Activated naive CD8-positive, alpha-beta T cell treated with anti-CD3 and anti-CD28 coated beads, Interleukin-2, amount 10 ng/mL, durations not matched to agents 7 days and 5 days (primary cell): ENCODE measurements at regions not wholly inside any gene's neighbourhood (a gene's known extent, or its start where the extent isn't known, plus 50 kb on each side); places are given as distances from the start of the nearest gene placed in this dataset.
"Not testable (repeated sequence)": the region's sequence is repeated elsewhere in the genome, so short reads cannot be mapped to it uniquely, and the experiment has no call there.

ENCODE experiments used
- ATAC-seq: fragments of 150-1000 bp; cut with Tn5 transposase; one replicate; pipeline ENCODE4 v1.10.0; 2021; ENCODE audit warnings: low read depth, moderate library complexity
- POLR2A ChIA-PET: fragments of 350-600 bp; sonication (Branson Sonifier 250); formaldehyde crosslinking; loops from one replicate; lab custom pipeline; 2021; ENCODE audit warnings: antibody characterized with exemption; lab: Charles Lee
- DNase-seq: peaks from one replicate; pipeline ENCODE4 v3.0.0; 2021
- H3K27ac Mint-ChIP-seq: one replicate; pipeline ENCODE4 v1.8.0; 2022; ENCODE audit warnings: mild to moderate bottlenecking, mixed read lengths
- H3K27me3 Mint-ChIP-seq: one replicate; pipeline ENCODE4 v1.8.0; 2022; ENCODE audit warnings: mild to moderate bottlenecking, moderate library complexity, mixed read lengths
- H3K36me3 Mint-ChIP-seq: one replicate; pipeline ENCODE4 v1.8.0; 2021; ENCODE audit warnings: mild to moderate bottlenecking, mixed read lengths
- H3K4me1 Mint-ChIP-seq: one replicate; pipeline ENCODE4 v1.8.0; 2021; ENCODE audit warnings: mixed read lengths
- H3K4me3 Mint-ChIP-seq: one replicate; pipeline ENCODE4 v1.8.0; 2022; ENCODE audit warnings: mild to moderate bottlenecking, moderate library complexity, mixed read lengths
- H3K9me3 Mint-ChIP-seq: one replicate; pipeline ENCODE4 v1.8.0; 2021; ENCODE audit warnings: mixed read lengths

- Mint-ChIP-seq H3K9me3 (no peaks in the 10 kb centered on the region), H3K4me3 (no peak overlapping the region), H3K4me1 (peaks cover 63% of the 10 kb centered on the region), H3K27me3 (no peaks in the 10 kb centered on the region), H3K27ac (peak overlapping the region; percentile 79), H3K36me3 (peaks cover 4% of the 10 kb centered on the region)
- DNase-seq (no peak), ATAC-seq (no peak)
- POLR2A ChIA-PET = interaction anchor here (1.2 to 3.7 kb wide), 4 partner anchors 10 to 68 kb away, joined by 3 to 12 read pairs (median 4); no protein-coding TSS in a partner anchor
Measured at GRCh38 chr14:98208943-98209342, 1063.1 kb downstream of the BCL11B start.

DNA sequence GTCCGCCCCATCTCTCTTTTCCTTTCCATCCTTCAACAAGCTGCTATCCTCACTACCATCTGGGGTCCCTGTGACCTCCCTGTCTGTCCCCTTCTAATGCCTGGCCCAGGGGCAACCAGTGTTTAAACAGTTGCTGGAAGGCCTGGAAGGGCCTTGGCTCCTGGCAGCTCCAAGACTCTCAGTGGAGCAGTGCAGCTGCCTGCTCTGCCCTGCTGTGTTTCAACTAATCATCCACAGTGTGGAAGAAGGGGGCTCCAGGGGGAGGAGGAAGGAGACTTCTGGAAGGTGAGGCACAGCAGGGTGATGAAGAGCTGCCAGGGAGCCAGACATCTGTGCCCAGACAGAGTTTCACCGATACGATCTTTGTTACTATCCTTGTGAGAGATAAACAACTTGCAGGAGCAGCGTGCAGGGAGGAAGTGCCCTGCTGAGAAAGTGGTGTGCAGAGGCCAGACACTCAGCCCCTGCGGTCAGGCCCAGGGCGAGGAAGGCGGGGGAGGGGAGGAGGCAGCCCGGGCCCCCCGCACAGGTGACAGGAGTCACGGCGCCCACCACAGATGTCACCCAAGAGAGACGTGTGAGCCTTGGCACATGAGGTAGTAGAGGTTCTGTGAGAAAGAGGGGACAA lies 1061.8 kb downstream of the BCL11B start:
- peak overlapping the region; percentile 75 for H3K4me3 Mint-ChIP-seq
- POLR2A ChIA-PET = interaction anchor here (0.9 to 3.7 kb wide), 8 partner anchors 8 to 70 kb away, joined by 3 to 12 read pairs (median 4); no protein-coding TSS in a partner anchor

GRCh38 chr14:98217530-98217929 lies 1054.5 kb downstream of the BCL11B start:
- POLR2A ChIA-PET = no interaction called here

More for the DNA sequence above, 1061.8 kb downstream of the BCL11B start:
- ATAC-seq (peak; percentile 66), DNase-seq (peak; percentile 65)
- Mint-ChIP-seq H3K27ac (peak overlapping the region; percentile 89), H3K36me3 (peaks cover 4% of the 10 kb centered on the region), H3K4me1 (peaks cover 55% of the 10 kb centered on the region), H3K27me3 (no peaks in the 10 kb centered on the region), H3K9me3 (no peaks in the 10 kb centered on the region)

GRCh38 chr14:98218218-98218617 lies 1053.8 kb downstream of the BCL11B start:
- Mint-ChIP-seq H3K36me3 (peaks cover 3% of the 10 kb centered on the region), H3K4me3 (no peak overlapping the region), H3K4me1 (peaks cover 14% of the 10 kb centered on the region), H3K27me3 (no peaks in the 10 kb centered on the region), H3K27ac (no peak overlapping the region), H3K9me3 (no peaks in the 10 kb centered on the region)
- no peak for DNase-seq
- POLR2A ChIA-PET = no interaction called here
- no peak for ATAC-seq

More at GRCh38 chr14:98217530-98217929, 1054.5 kb downstream of the BCL11B start:
- no peak for ATAC-seq
- Mint-ChIP-seq H3K36me3 (peaks cover 3% of the 10 kb centered on the region), H3K4me3 (no peak overlapping the region), H3K9me3 (no peaks in the 10 kb centered on the region), H3K27ac (no peak overlapping the region), H3K27me3 (no peaks in the 10 kb centered on the region), H3K4me1 (peaks cover 7% of the 10 kb centered on the region)
- DNase-seq = no peak

DNA sequence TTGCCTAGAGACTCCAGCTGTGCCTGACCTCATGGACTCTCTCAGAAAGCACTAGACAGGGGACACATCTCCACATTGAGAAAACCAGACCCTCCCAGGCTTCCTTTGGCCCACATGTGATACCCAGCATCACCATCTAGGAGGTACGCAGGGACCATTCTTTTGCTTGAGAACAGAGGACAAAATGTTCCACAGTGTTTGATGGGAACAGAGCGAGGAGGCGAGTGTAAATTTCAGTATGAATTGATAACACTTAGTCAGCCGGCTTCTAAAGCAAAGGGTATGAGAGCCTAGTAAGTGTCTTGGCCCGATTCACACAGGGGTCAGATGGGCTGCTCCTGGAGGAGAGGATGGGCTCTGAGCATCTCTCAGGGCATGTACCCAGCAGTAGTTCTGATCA lies 1052.4 kb downstream of the BCL11B start:
- H3K27ac Mint-ChIP-seq = no peak overlapping the region
- peaks cover 3% of the 10 kb centered on the region for H3K36me3 Mint-ChIP-seq
- POLR2A ChIA-PET = no interaction called here
- H3K27me3 Mint-ChIP-seq = no peaks in the 10 kb centered on the region
- no peak overlapping the region for H3K4me3 Mint-ChIP-seq
- ATAC-seq (no peak), DNase-seq (no peak)
- peaks cover 24% of the 10 kb centered on the region for H3K4me1 Mint-ChIP-seq
- H3K9me3 Mint-ChIP-seq = no peaks in the 10 kb centered on the region

- Mint-ChIP-seq H3K4me3 (peak overlapping the region; percentile 34), H3K36me3 (peaks cover 4% of the 10 kb centered on the region), H3K27ac (peak overlapping the region; percentile 87), H3K27me3 (no peaks in the 10 kb centered on the region), H3K9me3 (peaks cover 2% of the 10 kb centered on the region), H3K4me1 (peaks cover 46% of the 10 kb centered on the region)
- ATAC-seq (no peak), DNase-seq (no peak)
- POLR2A ChIA-PET = interaction anchor here (0.7 to 1.2 kb wide), 3 partner anchors 32 to 1045 kb away, joined by 4 to 6 read pairs (median 5); no protein-coding TSS in a partner anchor
Measured at GRCh38 chr14:98223106-98223505, 1048.9 kb downstream of the BCL11B start.

GRCh38 chr14:98223710-98224109 lies 1048.3 kb downstream of the BCL11B start:
- POLR2A ChIA-PET = interaction anchor here (0.7 to 1.2 kb wide), 4 partner anchors 33 to 1044 kb away, joined by 3 to 6 read pairs (median 4); no protein-coding TSS in a partner anchor
- peaks cover 51% of the 10 kb centered on the region for H3K4me1 Mint-ChIP-seq
- ATAC-seq (peak; percentile 90), DNase-seq (peak; percentile 51)
- H3K27me3 Mint-ChIP-seq, H3K36me3 Mint-ChIP-seq, H3K9me3 Mint-ChIP-seq: not testable (repeated sequence)
- peak overlapping the region; percentile 87 for H3K27ac Mint-ChIP-seq
- peak overlapping the region; percentile 34 for H3K4me3 Mint-ChIP-seq

DNA sequence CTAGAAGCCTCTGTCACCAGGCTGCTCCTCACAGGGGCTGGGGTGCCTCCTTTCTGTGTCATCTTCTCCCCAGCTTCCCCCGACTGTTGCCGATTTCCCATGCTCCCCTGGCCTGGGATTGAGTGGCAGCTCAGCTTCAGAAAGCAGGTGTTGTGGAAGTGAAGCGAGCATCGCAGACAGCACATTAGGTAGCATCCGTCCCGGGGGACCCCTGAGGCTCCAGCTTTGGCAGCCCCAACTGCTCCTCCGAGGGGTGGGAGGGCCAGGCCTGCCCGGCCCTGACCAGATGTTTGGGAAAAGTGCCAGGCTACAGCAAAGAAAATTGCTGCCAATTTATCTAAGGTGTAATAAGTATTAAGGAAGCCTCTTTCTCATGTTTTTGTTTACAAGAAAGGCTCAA lies 1045.6 kb downstream of the BCL11B start:
- Mint-ChIP-seq H3K4me3 (no peak overlapping the region), H3K27ac (peak overlapping the region; percentile 37)
- POLR2A ChIA-PET = interaction anchor here (1.1 kb wide), 2 partner anchors 53 to 59 kb away, joined by 3 to 5 read pairs; no protein-coding TSS in a partner anchor

DNA sequence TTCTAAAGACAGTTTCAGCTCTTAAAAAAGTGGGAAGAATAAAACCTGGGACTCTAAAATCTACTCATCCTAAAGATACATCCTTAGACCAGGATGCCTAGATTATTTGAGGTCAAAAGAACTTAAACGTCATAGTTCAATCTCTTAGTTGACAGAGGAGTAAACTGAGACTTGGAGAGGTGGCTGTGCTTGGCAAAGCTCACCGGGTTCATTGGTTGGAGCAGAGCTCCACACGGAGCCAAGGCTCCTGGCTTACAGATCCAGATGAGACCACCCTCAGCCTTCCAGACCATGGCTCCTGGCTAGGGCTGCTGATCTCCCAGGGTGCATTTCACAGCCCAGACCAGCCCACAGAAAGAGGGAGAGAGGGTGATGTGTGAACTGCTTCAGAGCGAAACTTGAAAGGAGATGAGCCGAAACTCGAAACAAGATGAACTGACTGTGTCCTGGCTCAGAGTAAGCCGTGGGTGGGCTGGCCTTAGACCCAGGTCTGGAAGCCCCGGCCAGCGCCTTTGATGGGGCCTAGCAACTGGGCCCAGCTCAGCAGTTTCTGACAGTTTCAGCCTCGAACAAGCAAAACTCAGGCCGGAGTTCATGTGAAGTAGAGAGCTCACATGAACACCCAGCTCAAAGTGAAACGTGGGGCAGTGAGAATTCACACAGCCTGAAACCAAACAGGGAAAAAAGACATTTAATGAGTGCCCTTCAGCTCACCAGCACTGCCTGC lies 1044.8 kb downstream of the BCL11B start:
- ATAC-seq (peak; percentile 57), DNase-seq (peak; percentile 58)
- H3K4me3 Mint-ChIP-seq = peak overlapping the region; percentile 54
- peaks cover 2% of the 10 kb centered on the region for H3K9me3 Mint-ChIP-seq
- peaks cover 59% of the 10 kb centered on the region for H3K4me1 Mint-ChIP-seq
- POLR2A ChIA-PET = interaction anchor here (0.9 to 1.1 kb wide), 5 partner anchors 29 to 1034 kb away, joined by 3 to 5 read pairs (median 3); no protein-coding TSS in a partner anchor
- H3K27me3 Mint-ChIP-seq = no peaks in the 10 kb centered on the region
- H3K27ac Mint-ChIP-seq = peak overlapping the region; percentile 82
- peaks cover 4% of the 10 kb centered on the region for H3K36me3 Mint-ChIP-seq

More for the DNA sequence above, 1045.6 kb downstream of the BCL11B start:
- H3K4me1 Mint-ChIP-seq = peaks cover 59% of the 10 kb centered on the region
- no peak for ATAC-seq
- peaks cover 2% of the 10 kb centered on the region for H3K9me3 Mint-ChIP-seq
- H3K27me3 Mint-ChIP-seq = no peaks in the 10 kb centered on the region
- peaks cover 4% of the 10 kb centered on the region for H3K36me3 Mint-ChIP-seq
- no peak for DNase-seq

DNA sequence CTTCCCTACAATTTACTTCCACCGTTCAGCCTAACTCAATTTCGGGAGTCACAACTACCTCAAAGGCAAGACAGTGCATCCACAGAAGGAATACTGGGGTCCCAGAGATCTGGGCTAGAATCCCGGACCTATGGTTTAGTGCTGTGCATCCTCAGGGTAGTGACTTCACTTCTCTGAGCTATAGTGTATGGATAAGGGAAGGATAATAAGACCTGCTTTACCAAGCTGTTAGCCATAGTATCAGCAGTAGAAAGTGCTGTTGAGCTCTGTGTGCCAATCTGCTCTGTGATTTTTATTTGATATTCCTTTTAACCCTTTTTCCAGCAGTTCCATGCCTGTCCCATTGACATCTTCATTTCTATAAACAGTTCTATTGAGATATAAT lies 1044.3 kb downstream of the BCL11B start:
- H3K36me3 Mint-ChIP-seq = peaks cover 4% of the 10 kb centered on the region
- H3K4me1 Mint-ChIP-seq = peaks cover 56% of the 10 kb centered on the region
- peaks cover 2% of the 10 kb centered on the region for H3K9me3 Mint-ChIP-seq
- peak overlapping the region; percentile 82 for H3K27ac Mint-ChIP-seq
- ATAC-seq = no peak
- no peaks in the 10 kb centered on the region for H3K27me3 Mint-ChIP-seq
- peak overlapping the region; percentile 54 for H3K4me3 Mint-ChIP-seq
- no peak for DNase-seq
- POLR2A ChIA-PET = interaction anchor here (0.9 to 1.1 kb wide), 4 partner anchors 29 to 1033 kb away, joined by 3 to 4 read pairs (median 3); no protein-coding TSS in a partner anchor

GRCh38 chr14:98229656-98230366 lies 1042.2 kb downstream of the BCL11B start:
- Mint-ChIP-seq H3K27ac (peak overlapping the region; percentile 55), H3K4me1 (peaks cover 48% of the 10 kb centered on the region)

DNA sequence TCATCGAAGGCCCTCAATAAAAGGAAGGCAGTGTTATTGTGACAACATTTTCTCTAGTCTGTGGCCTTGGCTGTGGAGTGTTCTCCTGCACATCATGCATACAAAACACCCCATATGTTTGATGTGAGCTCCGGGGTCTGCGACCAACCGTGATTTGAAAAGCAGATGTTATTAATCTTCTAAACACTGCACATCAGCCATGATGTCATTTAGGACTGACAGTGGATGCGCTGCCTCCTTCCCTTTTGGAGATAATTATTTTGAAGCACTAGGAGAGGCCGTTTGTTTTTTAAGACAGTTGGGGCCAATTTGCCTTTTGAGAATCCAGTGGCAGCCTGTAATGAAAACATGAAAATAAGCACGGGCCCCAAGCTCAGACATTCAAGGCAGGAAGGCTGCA lies 1041.6 kb downstream of the BCL11B start:
- no peak overlapping the region for H3K4me3 Mint-ChIP-seq
- peaks cover 2% of the 10 kb centered on the region for H3K36me3 Mint-ChIP-seq

More at GRCh38 chr14:98229656-98230366, 1042.2 kb downstream of the BCL11B start:
- peak overlapping the region; percentile 58 for H3K4me3 Mint-ChIP-seq
- H3K27me3 Mint-ChIP-seq = no peaks in the 10 kb centered on the region
- POLR2A ChIA-PET = interaction anchor here (1.4 kb wide), 1 partner anchor 14 kb away, joined by 3 read pairs; no protein-coding TSS in a partner anchor
- peaks cover 2% of the 10 kb centered on the region for H3K9me3 Mint-ChIP-seq
- H3K36me3 Mint-ChIP-seq = peaks cover 4% of the 10 kb centered on the region
- no peak for ATAC-seq
- no peak for DNase-seq

More for the DNA sequence above, 1041.6 kb downstream of the BCL11B start:
- no peak for DNase-seq
- Mint-ChIP-seq H3K9me3 (peaks cover 2% of the 10 kb centered on the region), H3K27me3 (no peaks in the 10 kb centered on the region), H3K4me1 (peaks cover 44% of the 10 kb centered on the region), H3K27ac (no peak overlapping the region)
- ATAC-seq = no peak
- POLR2A ChIA-PET = interaction anchor here (1.4 kb wide), 1 partner anchor 14 kb away, joined by 3 read pairs; no protein-coding TSS in a partner anchor
